ENCODE measurements at regions not wholly inside any gene's neighbourhood (a gene's known extent, or its start where the extent isn't known, plus 50 kb on each side); places are given as distances from the start of the nearest gene placed in this dataset.

GRCh38 chr6:40727271-40727670 is 140.1 kb upstream of the LRFN2 start:
- Histone ChIP-seq H3K27ac (ENCODE audit: insufficient read depth, low read length, poor library complexity, severe bottlenecking) (no peak overlapping the region), H3K36me3 (ENCODE audit: control insufficient read depth, insufficient read depth, low read length) (no peaks in the 10 kb centered on the region), H3K9me3 (ENCODE audit: control insufficient read depth in 2 of 2, low read length in 2 of 2) (no peaks in the 10 kb centered on the region), H3K4me1 (ENCODE audit: control insufficient read depth, insufficient read depth, low read length, poor library complexity, severe bottlenecking) (no peaks in the 10 kb centered on the region), H3K4me3 (ENCODE audit: low read depth, low read length) (no peak overlapping the region), H3K27me3 (ENCODE audit: control insufficient read depth, insufficient read depth, low read length) (peaks cover 3% of the 10 kb centered on the region)
- no peaks in the 10 kb centered on the region for H3K36me3 Mint-ChIP-seq
- ATAC-seq (ENCODE audit: low read depth in 2 of 2) (no peak), DNase-seq (no peak)
- H3K9me3 Mint-ChIP-seq: no peaks in the 10 kb centered on the region
- no peak overlapping the region for H3K27ac Mint-ChIP-seq
- H3K4me1 Mint-ChIP-seq: no peaks in the 10 kb centered on the region
- no peaks in the 10 kb centered on the region for H3K27me3 Mint-ChIP-seq
- no peak overlapping the region for H3K4me3 Mint-ChIP-seq

GRCh38 chr6:40726853-40727252 is 139.7 kb upstream of the LRFN2 start:
- Mint-ChIP-seq H3K9me3 (no peaks in the 10 kb centered on the region), H3K4me1 (no peaks in the 10 kb centered on the region), H3K36me3 (no peaks in the 10 kb centered on the region), H3K27ac (no peak overlapping the region), H3K27me3 (no peaks in the 10 kb centered on the region), H3K4me3 (no peak overlapping the region)
- Histone ChIP-seq H3K4me3 (ENCODE audit: low read depth, low read length) (no peak overlapping the region), H3K9me3 (ENCODE audit: control insufficient read depth in 2 of 2, low read length in 2 of 2) (no peaks in the 10 kb centered on the region), H3K27ac (ENCODE audit: insufficient read depth, low read length, poor library complexity, severe bottlenecking) (no peak overlapping the region), H3K4me1 (ENCODE audit: control insufficient read depth, insufficient read depth, low read length, poor library complexity, severe bottlenecking) (no peaks in the 10 kb centered on the region), H3K36me3 (ENCODE audit: control insufficient read depth, insufficient read depth, low read length) (no peaks in the 10 kb centered on the region), H3K27me3 (ENCODE audit: control insufficient read depth, insufficient read depth, low read length) (peaks cover 3% of the 10 kb centered on the region)
- ATAC-seq (ENCODE audit: low read depth in 2 of 2) (no peak), DNase-seq (no peak)

- Histone ChIP-seq H3K4me3 (ENCODE audit: low read depth, low read length) (no peak overlapping the region), H3K27ac (ENCODE audit: insufficient read depth, low read length, poor library complexity, severe bottlenecking) (no peak overlapping the region), H3K36me3 (ENCODE audit: control insufficient read depth, insufficient read depth, low read length) (no peaks in the 10 kb centered on the region), H3K4me1 (ENCODE audit: control insufficient read depth, insufficient read depth, low read length, poor library complexity, severe bottlenecking) (no peaks in the 10 kb centered on the region), H3K9me3 (ENCODE audit: control insufficient read depth in 2 of 2, low read length in 2 of 2) (no peaks in the 10 kb centered on the region), H3K27me3 (ENCODE audit: control insufficient read depth, insufficient read depth, low read length) (peaks cover 3% of the 10 kb centered on the region)
- H3K4me3 Mint-ChIP-seq: no peak overlapping the region
- ATAC-seq (ENCODE audit: low read depth in 2 of 2) (no peak), DNase-seq (no peak)
- no peak overlapping the region for H3K27ac Mint-ChIP-seq
- H3K36me3 Mint-ChIP-seq: no peaks in the 10 kb centered on the region
- H3K4me1 Mint-ChIP-seq: no peaks in the 10 kb centered on the region
- no peaks in the 10 kb centered on the region for H3K27me3 Mint-ChIP-seq
- no peaks in the 10 kb centered on the region for H3K9me3 Mint-ChIP-seq
Observed at GRCh38 chr6:40725390-40725789, 138.2 kb upstream of the LRFN2 start.

GRCh38 chr6:40724886-40725285 is 137.7 kb upstream of the LRFN2 start:
- no peaks in the 10 kb centered on the region for H3K4me1 ChIP-seq (ENCODE audit: control insufficient read depth, insufficient read depth, low read length, poor library complexity, severe bottlenecking)
- Mint-ChIP-seq H3K9me3 (no peaks in the 10 kb centered on the region), H3K4me1 (peaks cover 0 to 3% (median under 1%) of the 10 kb centered on the region in 4 donors), H3K27ac (no peak overlapping the region), H3K4me3 (no peak overlapping the region), H3K27me3 (no peaks in the 10 kb centered on the region), H3K36me3 (no peaks in the 10 kb centered on the region)
- no peaks in the 10 kb centered on the region for H3K36me3 ChIP-seq (ENCODE audit: control insufficient read depth, insufficient read depth, low read length)
- DNase-seq (no peak), ATAC-seq (ENCODE audit: low read depth in 2 of 2) (no peak)
- H3K9me3 ChIP-seq (ENCODE audit: control insufficient read depth in 2 of 2, low read length in 2 of 2): no peaks in the 10 kb centered on the region
- peaks cover 3% of the 10 kb centered on the region for H3K27me3 ChIP-seq (ENCODE audit: control insufficient read depth, insufficient read depth, low read length)
- no peak overlapping the region for H3K27ac ChIP-seq (ENCODE audit: insufficient read depth, low read length, poor library complexity, severe bottlenecking)
- no peak overlapping the region for H3K4me3 ChIP-seq (ENCODE audit: low read depth, low read length)

- Mint-ChIP-seq H3K27me3 (no peaks in the 10 kb centered on the region), H3K4me3 (no peak overlapping the region), H3K36me3 (no peaks in the 10 kb centered on the region), H3K27ac (no peak overlapping the region), H3K4me1 (peaks cover 0 to 12% (median 2%) of the 10 kb centered on the region in 4 donors), H3K9me3 (no peaks in the 10 kb centered on the region)
- Histone ChIP-seq H3K27me3 (ENCODE audit: control insufficient read depth, insufficient read depth, low read length) (peaks cover 2% of the 10 kb centered on the region), H3K4me1 (ENCODE audit: control insufficient read depth, insufficient read depth, low read length, poor library complexity, severe bottlenecking) (no peaks in the 10 kb centered on the region), H3K9me3 (ENCODE audit: control insufficient read depth in 2 of 2, low read length in 2 of 2) (no peaks in the 10 kb centered on the region), H3K4me3 (ENCODE audit: low read depth, low read length) (no peak overlapping the region), H3K27ac (ENCODE audit: insufficient read depth, low read length, poor library complexity, severe bottlenecking) (no peak overlapping the region), H3K36me3 (ENCODE audit: control insufficient read depth, insufficient read depth, low read length) (no peaks in the 10 kb centered on the region)
- DNase-seq (no peak), ATAC-seq (ENCODE audit: low read depth in 2 of 2) (no peak)
Observed at GRCh38 chr6:40723967-40724366, 136.8 kb upstream of the LRFN2 start.

GRCh38 chr6:40722553-40723258 is 135.5 kb upstream of the LRFN2 start:
- DNase-seq (no peak), ATAC-seq (ENCODE audit: low read depth in 2 of 2) (no peak)
- Mint-ChIP-seq H3K27me3 (no peaks in the 10 kb centered on the region), H3K4me3 (no peak overlapping the region), H3K36me3 (no peaks in the 10 kb centered on the region), H3K4me1 (peaks cover 0 to 12% (median 2%) of the 10 kb centered on the region in 4 donors), H3K27ac (no peak overlapping the region), H3K9me3 (no peaks in the 10 kb centered on the region)
- Histone ChIP-seq H3K9me3 (ENCODE audit: control insufficient read depth in 2 of 2, low read length in 2 of 2) (no peaks in the 10 kb centered on the region), H3K4me1 (ENCODE audit: control insufficient read depth, insufficient read depth, low read length, poor library complexity, severe bottlenecking) (no peaks in the 10 kb centered on the region), H3K4me3 (ENCODE audit: low read depth, low read length) (no peak overlapping the region), H3K36me3 (ENCODE audit: control insufficient read depth, insufficient read depth, low read length) (no peaks in the 10 kb centered on the region), H3K27ac (ENCODE audit: insufficient read depth, low read length, poor library complexity, severe bottlenecking) (no peak overlapping the region), H3K27me3 (ENCODE audit: control insufficient read depth, insufficient read depth, low read length) (no peaks in the 10 kb centered on the region)

GRCh38 chr6:40722091-40722490 is 134.9 kb upstream of the LRFN2 start:
- H3K4me3 ChIP-seq (ENCODE audit: low read depth, low read length): no peak overlapping the region
- no peak for ATAC-seq (ENCODE audit: low read depth in 2 of 2)
- H3K36me3 ChIP-seq (ENCODE audit: control insufficient read depth, insufficient read depth, low read length): no peaks in the 10 kb centered on the region
- DNase-seq: no peak
- H3K36me3 Mint-ChIP-seq: no peaks in the 10 kb centered on the region
- H3K9me3 ChIP-seq (ENCODE audit: control insufficient read depth in 2 of 2, low read length in 2 of 2): no peaks in the 10 kb centered on the region
- H3K27ac Mint-ChIP-seq: no peak overlapping the region
- H3K27ac ChIP-seq (ENCODE audit: insufficient read depth, low read length, poor library complexity, severe bottlenecking): no peak overlapping the region
- H3K4me1 ChIP-seq (ENCODE audit: control insufficient read depth, insufficient read depth, low read length, poor library complexity, severe bottlenecking): no peaks in the 10 kb centered on the region
- no peaks in the 10 kb centered on the region for H3K27me3 Mint-ChIP-seq
- no peaks in the 10 kb centered on the region for H3K9me3 Mint-ChIP-seq
- H3K4me1 Mint-ChIP-seq: peaks cover 0 to 12% (median 2%) of the 10 kb centered on the region in 4 donors
- no peak overlapping the region for H3K4me3 Mint-ChIP-seq
- no peaks in the 10 kb centered on the region for H3K27me3 ChIP-seq (ENCODE audit: control insufficient read depth, insufficient read depth, low read length)

GRCh38 chr6:40721271-40721952 is 134.2 kb upstream of the LRFN2 start:
- no peaks in the 10 kb centered on the region for H3K4me1 ChIP-seq (ENCODE audit: control insufficient read depth, insufficient read depth, low read length, poor library complexity, severe bottlenecking)
- no peaks in the 10 kb centered on the region for H3K27me3 ChIP-seq (ENCODE audit: control insufficient read depth, insufficient read depth, low read length)
- Mint-ChIP-seq H3K4me3 (no peak overlapping the region), H3K4me1 (peaks cover 0 to 12% (median 2%) of the 10 kb centered on the region in 4 donors), H3K36me3 (no peaks in the 10 kb centered on the region), H3K9me3 (no peaks in the 10 kb centered on the region), H3K27ac (no peak overlapping the region), H3K27me3 (no peaks in the 10 kb centered on the region)
- no peak for DNase-seq
- no peak overlapping the region for H3K4me3 ChIP-seq (ENCODE audit: low read depth, low read length)
- H3K36me3 ChIP-seq (ENCODE audit: control insufficient read depth, insufficient read depth, low read length): no peaks in the 10 kb centered on the region
- H3K9me3 ChIP-seq (ENCODE audit: control insufficient read depth in 2 of 2, low read length in 2 of 2): no peaks in the 10 kb centered on the region
- no peak for ATAC-seq (ENCODE audit: low read depth in 2 of 2)
- H3K27ac ChIP-seq (ENCODE audit: insufficient read depth, low read length, poor library complexity, severe bottlenecking): no peak overlapping the region
